NCI-H1092 (cell line): ENCODE measurements at regions not wholly inside any gene's neighbourhood (a gene's known extent, or its start where the extent isn't known, plus 50 kb on each side); places are given as distances from the start of the nearest gene placed in this dataset.

Experiments
- DNase-seq: peaks from one replicate; lab custom pipeline; 2025; lab: John Stamatoyannopoulos, UW

GRCh38 chrX:38887222-38887621, 86.0 kb downstream of the MID1IP1 start:
- no peak for DNase-seq

- no peak for DNase-seq
Measured at GRCh38 chrX:38890326-38890725, 89.1 kb downstream of the MID1IP1 start.

- DNase-seq: no peak
Measured at GRCh38 chrX:38890963-38891362, 89.7 kb downstream of the MID1IP1 start.

- no peak for DNase-seq
Measured at GRCh38 chrX:38891641-38892413, 90.6 kb downstream of the MID1IP1 start.

- DNase-seq: no peak
Measured at GRCh38 chrX:38893441-38893840, 92.2 kb downstream of the MID1IP1 start.

GRCh38 chrX:38895775-38896174, 94.5 kb downstream of the MID1IP1 start:
- DNase-seq: no peak

- DNase-seq: no peak
Measured at GRCh38 chrX:38896724-38897298, 95.6 kb downstream of the MID1IP1 start.

- no peak for DNase-seq
Measured at GRCh38 chrX:38898261-38898660, 97.0 kb downstream of the MID1IP1 start.

GRCh38 chrX:38899650-38900049, 98.4 kb downstream of the MID1IP1 start:
- DNase-seq: no peak

- DNase-seq: no peak
Measured at GRCh38 chrX:38900719-38901118, 99.5 kb downstream of the MID1IP1 start.

GRCh38 chrX:38902972-38903492, 101.8 kb downstream of the MID1IP1 start:
- no peak for DNase-seq

- no peak for DNase-seq
Measured at GRCh38 chrX:38916801-38917200, 115.5 kb downstream of the MID1IP1 start.

GRCh38 chrX:38917954-38918353, 116.7 kb downstream of the MID1IP1 start:
- no peak for DNase-seq

- no peak for DNase-seq
Measured at GRCh38 chrX:38919202-38919601, 117.9 kb downstream of the MID1IP1 start.

GRCh38 chrX:38919853-38920528, 118.7 kb downstream of the MID1IP1 start:
- no peak for DNase-seq

GRCh38 chrX:38923451-38923969, 122.3 kb downstream of the MID1IP1 start:
- no peak for DNase-seq

GRCh38 chrX:38927592-38927991, 126.3 kb downstream of the MID1IP1 start:
- DNase-seq: no peak

GRCh38 chrX:38929966-38930421, 128.7 kb downstream of the MID1IP1 start:
- no peak for DNase-seq

- no peak for DNase-seq
Measured at GRCh38 chrX:38930474-38930873, 129.2 kb downstream of the MID1IP1 start.

- DNase-seq: no peak
Measured at GRCh38 chrX:38935561-38935960, 134.3 kb downstream of the MID1IP1 start.

GRCh38 chrX:38937400-38937799, 136.1 kb downstream of the MID1IP1 start:
- no peak for DNase-seq

GRCh38 chrX:38937926-38938325, 136.7 kb downstream of the MID1IP1 start:
- no peak for DNase-seq

GRCh38 chrX:38939067-38939466, 137.8 kb downstream of the MID1IP1 start:
- DNase-seq: no peak
